K562 (cell line): ENCODE measurements at regions not wholly inside any gene's neighbourhood (a gene's known extent, or its start where the extent isn't known, plus 50 kb on each side); places are given as distances from the start of the nearest gene placed in this dataset.

ENCODE experiments used
- ATAC-seq: fragments of 200-7000 bp; cut with Tn5 transposase; 3 replicates; pipeline ENCODE4 v1.9.1; 2020; ENCODE audit warnings: moderate library complexity
- BruUV-seq: library from RNA; stranded (reverse); fragments of 400-500 nt; replicated peaks from 2 replicates; lab custom pipeline; 2021; lab: Mats Ljungman, UMichigan
- CTCF ChIA-PET: fragments of 300-600 bp; formaldehyde crosslinking; extraction: SDS; loops from one replicate; lab custom pipeline; 2021; ENCODE audit warnings: low intra/inter-chr PET ratio; lab: Yijun Ruan, JAX
- POLR2A ChIA-PET: fragments of 300-600, 350-650 bp; sonication (Branson Sonifier 250); formaldehyde crosslinking; extraction: SDS; loops from one replicate; lab custom pipeline; 2021; ENCODE audit warnings: antibody characterized with exemption, inconsistent platforms; lab: Yijun Ruan, JAX
- DNase-seq, 4 experiments: peaks; one replicate each; pipeline versions ENCODE4 v3.0.0 to v3.0.0-alpha.2; 2011 to 2018; ENCODE audit warnings: low spot score in 3 of 4, mixed read lengths in 3 of 4; ENCODE audit errors: extremely low read depth in 1 of 4
- FAIRE-seq: peaks from 2 replicates; lab custom pipeline; 2011; peaks lifted over from hg19 to GRCh38; lab: Jason Lieb, UNC
- H2AFZ ChIP-seq: 2 replicates; pipeline ENCODE4 v1.6.0; 2011; ENCODE audit warnings: low read depth, low read length, control low read depth, inconsistent platforms
- H3K27ac ChIP-seq: fragments of 200-600 bp; 3 replicates; pipeline ENCODE4 v1.8.0; 2011; ENCODE audit warnings: low read depth, mild to moderate bottlenecking, control low read depth, inconsistent platforms, low read length, moderate library complexity, mixed read lengths; ENCODE audit errors: extremely low read depth
- H3K27me3 ChIP-seq, 2 experiments: fragments of 300-600 bp in 1 of 2; 2 replicates in 1 of 2; 3 replicates in 1 of 2; pipeline versions ENCODE4 v1.6.0 to v1.8.0; 2011; ENCODE audit warnings: inconsistent platforms in 2 of 2, low read length in 2 of 2, mild to moderate bottlenecking in 1 of 2, mixed read lengths in 1 of 2, moderate library complexity in 1 of 2; ENCODE audit not compliant: control insufficient read depth in 2 of 2, insufficient read depth in 2 of 2
- H3K36me3 ChIP-seq: fragments of 300-600 bp; 3 replicates; pipeline ENCODE4 v1.8.0; 2011; ENCODE audit warnings: mild to moderate bottlenecking, low read length, inconsistent platforms; ENCODE audit not compliant: control insufficient read depth, insufficient read depth
- H3K4me1 ChIP-seq, 2 experiments: fragments of 200-600 bp in 1 of 2; replicated peaks in 1 of 2; 2 replicates in 1 of 2; 3 replicates in 1 of 2; pipeline versions ENCODE4 v1.5.1 to v1.8.0; 2011; ENCODE audit warnings: inconsistent platforms in 2 of 2, low read length in 2 of 2, mild to moderate bottlenecking in 1 of 2, mixed read lengths in 1 of 2, moderate library complexity in 1 of 2; ENCODE audit not compliant: control insufficient read depth in 2 of 2, insufficient read depth in 2 of 2
- H3K4me2 ChIP-seq: 2 replicates; pipeline ENCODE4 v1.6.1; 2011; ENCODE audit warnings: low read length, control low read depth, inconsistent platforms, mixed read lengths; ENCODE audit not compliant: insufficient read depth
- H3K4me3 ChIP-seq: fragments of 200-600 bp; sonication (generic), shearing (Covaris generic); 2 replicates; pipeline ENCODE4 v1.5.1; 2016; ENCODE audit warnings: control low read depth, inconsistent platforms
- H3K79me2 ChIP-seq: fragments of 200-600 bp; 3 replicates; pipeline ENCODE4 v1.8.0; 2011; ENCODE audit warnings: low read length, inconsistent platforms; ENCODE audit not compliant: control insufficient read depth, insufficient read depth
- H3K9ac ChIP-seq, 2 experiments: 2 replicates each; pipeline versions ENCODE4 v1.6.0 to v1.6.1; 2011; ENCODE audit warnings: low read depth in 2 of 2, low read length in 2 of 2, control low read depth in 1 of 2, inconsistent platforms in 1 of 2, mild to moderate bottlenecking in 1 of 2, mixed read lengths in 1 of 2; ENCODE audit not compliant: insufficient read depth in 1 of 2
- H3K9me1 ChIP-seq: one replicate; pipeline ENCODE4 v1.6.0; 2011; ENCODE audit warnings: inconsistent platforms, mild to moderate bottlenecking, low read length, moderate library complexity; ENCODE audit not compliant: control insufficient read depth, insufficient read depth
- H3K9me3 ChIP-seq: replicated peaks from 2 replicates; pipeline ENCODE4 v1.5.1; 2011; ENCODE audit warnings: low read depth, low read length, inconsistent platforms; ENCODE audit not compliant: control insufficient read depth, insufficient read depth
- H4K20me1 ChIP-seq: replicated peaks from 2 replicates; pipeline ENCODE4 v1.6.1; 2011; ENCODE audit warnings: low read length, inconsistent platforms, mixed read lengths; ENCODE audit not compliant: control insufficient read depth, insufficient read depth
- BRD4 ChIP-seq: fragments of 200-600 bp; sonication (generic); IDR thresholded peaks from 2 replicates; pipeline ENCODE4 v1.6.1; 2017; ENCODE audit warnings: inconsistent platforms
- CREM ChIP-seq: IDR thresholded peaks from 2 replicates; pipeline ENCODE4 v1.6.1; 2014; ENCODE audit warnings: antibody characterized with exemption, low read depth
- HDAC8 ChIP-seq: fragments of 450-650 bp; IDR thresholded peaks from 2 replicates; pipeline ENCODE4 v1.6.1; 2016; ENCODE audit warnings: mild to moderate bottlenecking, missing genetic modification characterization, moderate library complexity, missing compliant biosample characterization
- HIVEP1 ChIP-seq: fragments of 250-450 bp; sonication (Bioruptor Pico); IDR thresholded peaks from 2 replicates; pipeline ENCODE4 v1.4.0; 2020; ENCODE audit warnings: mild to moderate bottlenecking
- TEAD4 ChIP-seq, 2 experiments: sonication (generic) in 1 of 2; formaldehyde crosslinking in 1 of 2; IDR thresholded peaks; 2 replicates each; pipeline versions ENCODE4 v1.6.1 to v1.8.0; 2012 to 2022; ENCODE audit warnings: borderline replicate concordance in 1 of 2, inconsistent platforms in 1 of 2, low read length in 1 of 2, mild to moderate bottlenecking in 1 of 2, missing genetic modification reagents in 1 of 2
- ZZZ3 ChIP-seq: fragments of 450-650 bp; IDR thresholded peaks from 2 replicates; pipeline ENCODE4 v1.6.1; 2016; ENCODE audit warnings: antibody characterized with exemption, mild to moderate bottlenecking, moderate library complexity
- WGBS: fragments of 100-300 bp; shearing (Covaris generic); methylation state at CpG from one replicate; pipeline ENCODE4 v1.1.6; 2016; ENCODE audit warnings: low coverage, mixed read lengths; ENCODE audit not compliant: insufficient coverage; ENCODE audit errors: missing lambda C conversion rate; 5-methylcytosine and 5-hydroxymethylcytosine counted together
- in situ Hi-C: fragments of 300-500 bp; cut with MboI; formaldehyde crosslinking; loops from 4 replicates; pipeline ENCODE4 v1.15.0; 2018; ENCODE audit warnings: inconsistent platforms, mixed read lengths
- intact Hi-C: fragments of 100-400 bp; cut with micrococcal nuclease; formaldehyde crosslinking; loops from 2 replicates; pipeline ENCODE4 v1.14.2; 2022
- TF ChIP-seq, protein P1 (sequence below): fragments of 150-350 bp; conservative IDR thresholded peaks from 2 replicates; pipeline ENCODE4 v1.6.1; 2014; ENCODE audit warnings: low read length
- TF ChIP-seq, protein P2 (sequence below): fragments of 450-650 bp; formaldehyde crosslinking; IDR thresholded peaks from 2 replicates; pipeline ENCODE4 v1.4.0; 2020; ENCODE audit warnings: mild to moderate bottlenecking, mixed read lengths
- TF ChIP-seq, protein P3 (sequence below): fragments of 250-450 bp; sonication (Bioruptor Pico); IDR thresholded peaks from 2 replicates; pipeline ENCODE4 v1.8.0; 2022; ENCODE audit warnings: moderate library complexity, mild to moderate bottlenecking, inconsistent platforms

DNA sequence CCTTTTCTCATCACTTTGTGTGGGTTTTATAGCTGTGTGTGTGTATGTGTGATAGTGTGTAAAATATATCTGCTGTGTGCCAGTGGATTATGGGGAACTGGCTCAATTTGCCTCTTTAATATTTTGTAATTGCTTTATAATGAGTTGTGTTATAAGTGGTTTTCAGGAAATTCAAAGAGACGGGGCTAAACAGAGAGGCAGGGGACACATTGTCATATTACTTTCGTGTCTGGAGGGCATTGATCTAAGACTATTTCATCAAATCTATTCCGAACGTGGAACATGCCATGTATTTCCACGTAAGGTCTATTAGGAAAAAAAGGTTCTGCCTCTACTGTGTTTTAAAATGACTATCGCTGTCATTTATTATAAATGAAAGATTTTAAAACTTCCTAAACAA lies 793.2 kb upstream of the TMEM132C start:
- Histone ChIP-seq H2AFZ (no peak overlapping the region), H3K9me3 (no peaks in the 10 kb centered on the region), H3K4me1 (no peaks in the 10 kb centered on the region), H4K20me1 (no peaks in the 10 kb centered on the region), H3K4me2 (no peak overlapping the region), H3K27me3 (no peaks in the 10 kb centered on the region), H3K9me1 (no peaks in the 10 kb centered on the region), H3K79me2 (no peaks in the 10 kb centered on the region), H3K36me3 (no peaks in the 10 kb centered on the region), H3K9ac (no peak overlapping the region), H3K27ac (no peak overlapping the region), H3K4me3 (no peak overlapping the region)
- WGBS = 3% methylated on average over 6 of the region's 6 CpGs
- TF ChIP-seq, protein P1, sequence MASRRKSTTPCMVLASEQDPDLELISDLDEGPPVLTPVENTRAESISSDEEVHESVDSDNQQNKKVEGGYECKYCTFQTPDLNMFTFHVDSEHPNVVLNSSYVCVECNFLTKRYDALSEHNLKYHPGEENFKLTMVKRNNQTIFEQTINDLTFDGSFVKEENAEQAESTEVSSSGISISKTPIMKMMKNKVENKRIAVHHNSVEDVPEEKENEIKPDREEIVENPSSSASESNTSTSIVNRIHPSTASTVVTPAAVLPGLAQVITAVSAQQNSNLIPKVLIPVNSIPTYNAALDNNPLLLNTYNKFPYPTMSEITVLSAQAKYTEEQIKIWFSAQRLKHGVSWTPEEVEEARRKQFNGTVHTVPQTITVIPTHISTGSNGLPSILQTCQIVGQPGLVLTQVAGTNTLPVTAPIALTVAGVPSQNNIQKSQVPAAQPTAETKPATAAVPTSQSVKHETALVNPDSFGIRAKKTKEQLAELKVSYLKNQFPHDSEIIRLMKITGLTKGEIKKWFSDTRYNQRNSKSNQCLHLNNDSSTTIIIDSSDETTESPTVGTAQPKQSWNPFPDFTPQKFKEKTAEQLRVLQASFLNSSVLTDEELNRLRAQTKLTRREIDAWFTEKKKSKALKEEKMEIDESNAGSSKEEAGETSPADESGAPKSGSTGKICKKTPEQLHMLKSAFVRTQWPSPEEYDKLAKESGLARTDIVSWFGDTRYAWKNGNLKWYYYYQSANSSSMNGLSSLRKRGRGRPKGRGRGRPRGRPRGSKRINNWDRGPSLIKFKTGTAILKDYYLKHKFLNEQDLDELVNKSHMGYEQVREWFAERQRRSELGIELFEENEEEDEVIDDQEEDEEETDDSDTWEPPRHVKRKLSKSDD = no peak
- TF ChIP-seq ZZZ3 = no peak
- POLR2A ChIA-PET = no interaction called here
- DNase-seq (no peak), ATAC-seq (no peak), FAIRE-seq (no peak)
- CTCF ChIA-PET = no interaction called here
- intact Hi-C loops (no loop called here), in situ Hi-C loops (no loop called here)
- BruUV-seq = no TSS peak

DNA sequence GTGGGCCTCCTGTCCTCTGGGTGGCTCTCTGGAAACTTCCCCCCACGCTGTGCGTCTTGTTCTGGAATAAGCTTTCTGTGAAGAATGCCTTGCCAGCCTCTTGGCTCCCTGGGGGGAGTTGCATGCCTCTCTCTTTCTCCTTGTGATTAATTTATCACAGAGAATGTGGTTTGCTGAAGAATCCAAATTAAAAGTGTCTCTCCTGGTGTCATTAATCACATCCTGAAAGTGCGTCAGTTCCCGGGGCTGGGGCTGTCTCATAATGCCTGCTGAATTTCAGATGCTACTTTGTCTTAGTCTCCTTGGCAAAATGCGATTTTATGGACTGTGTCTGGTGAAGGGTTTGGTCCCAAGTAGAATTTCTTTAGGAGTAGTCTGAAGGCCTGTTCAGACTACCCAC lies 787.7 kb upstream of the TMEM132C start:
- FAIRE-seq = no peak
- no peak for DNase-seq
- Histone ChIP-seq H3K9me3 (no peaks in the 10 kb centered on the region), H3K27ac (no peak overlapping the region), H3K36me3 (no peaks in the 10 kb centered on the region), H3K9ac (no peak overlapping the region), H3K79me2 (no peaks in the 10 kb centered on the region), H2AFZ (no peak overlapping the region), H3K4me3 (no peak overlapping the region), H4K20me1 (no peaks in the 10 kb centered on the region), H3K4me2 (no peak overlapping the region), H3K9me1 (no peaks in the 10 kb centered on the region), H3K4me1 (no peaks in the 10 kb centered on the region), H3K27me3 (no peaks in the 10 kb centered on the region)
- CTCF ChIA-PET = no interaction called here
- in situ Hi-C loops = no loop called here
- intact Hi-C loops = no loop called here
- POLR2A ChIA-PET = no interaction called here
- ATAC-seq = no peak
- 0% methylated on average over 5 of the region's 5 CpGs for WGBS
- BruUV-seq = no TSS peak
- TF ChIP-seq HIVEP1 (CRISPR knock-in tag) (no peak), HDAC8 (tag) (no peak), TEAD4 (IDR thresholded peaks at IDR 0.05; ENCODE audit: low read length) (no peak), TEAD4 (CRISPR knock-in tag; IDR thresholded peaks at IDR 0.05; ENCODE audit: borderline replicate concordance) (no peak), BRD4 (no peak), CREM (no peak)
- TF ChIP-seq, protein P2, sequence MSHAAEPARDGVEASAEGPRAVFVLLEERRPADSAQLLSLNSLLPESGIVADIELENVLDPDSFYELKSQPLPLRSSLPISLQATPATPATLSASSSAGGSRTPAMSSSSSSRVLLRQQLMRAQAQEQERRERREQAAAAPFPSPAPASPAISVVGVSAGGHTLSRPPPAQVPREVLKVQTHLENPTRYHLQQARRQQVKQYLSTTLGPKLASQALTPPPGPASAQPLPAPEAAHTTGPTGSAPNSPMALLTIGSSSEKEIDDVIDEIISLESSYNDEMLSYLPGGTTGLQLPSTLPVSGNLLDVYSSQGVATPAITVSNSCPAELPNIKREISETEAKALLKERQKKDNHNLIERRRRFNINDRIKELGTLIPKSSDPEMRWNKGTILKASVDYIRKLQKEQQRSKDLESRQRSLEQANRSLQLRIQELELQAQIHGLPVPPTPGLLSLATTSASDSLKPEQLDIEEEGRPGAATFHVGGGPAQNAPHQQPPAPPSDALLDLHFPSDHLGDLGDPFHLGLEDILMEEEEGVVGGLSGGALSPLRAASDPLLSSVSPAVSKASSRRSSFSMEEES (CRISPR knock-in tag) = no peak
- TF ChIP-seq, protein P3, sequence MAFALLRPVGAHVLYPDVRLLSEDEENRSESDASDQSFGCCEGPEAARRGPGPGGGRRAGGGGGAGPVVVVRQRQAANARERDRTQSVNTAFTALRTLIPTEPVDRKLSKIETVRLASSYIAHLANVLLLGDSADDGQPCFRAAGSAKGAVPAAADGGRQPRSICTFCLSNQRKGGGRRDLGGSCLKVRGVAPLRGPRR (CRISPR knock-in tag) = no peak
